Activated T-helper 1 cell treated with anti-CD3 and anti-CD28 coated beads, Interleukin-12 subunit alpha, Interleukin-12 subunit beta, Interleukin-2, Interleukin-4 antibody, amounts not matched to agents 30 ng/mL and 10 ng/mL and 1 ng/mL, durations not matched to agents 14 hours and 24 hours and 36 hours (primary cell): ENCODE measurements at regions not wholly inside any gene's neighbourhood (a gene's known extent, or its start where the extent isn't known, plus 50 kb on each side); places are given as distances from the start of the nearest gene placed in this dataset.

Experiments
- DNase-seq: peaks from one replicate; pipeline ENCODE4 v3.0.0; 2021; ENCODE audit warnings: low spot score
- H3K27ac Mint-ChIP-seq: one replicate; pipeline ENCODE4 v1.8.0; 2021; ENCODE audit warnings: mild to moderate bottlenecking, mixed read lengths
- H3K27me3 Mint-ChIP-seq: one replicate; pipeline ENCODE4 v1.8.0; 2022; ENCODE audit warnings: mild to moderate bottlenecking, moderate library complexity, mixed read lengths; ENCODE audit not compliant: insufficient read depth
- H3K36me3 Mint-ChIP-seq: one replicate; pipeline ENCODE4 v1.8.0; 2021; ENCODE audit warnings: low read depth, mixed read lengths
- H3K4me1 Mint-ChIP-seq: one replicate; pipeline ENCODE4 v1.8.0; 2021; ENCODE audit warnings: low read depth, mixed read lengths
- H3K4me3 Mint-ChIP-seq: one replicate; pipeline ENCODE4 v1.8.0; 2021; ENCODE audit warnings: mild to moderate bottlenecking, moderate library complexity, mixed read lengths
- H3K9me3 Mint-ChIP-seq: one replicate; pipeline ENCODE4 v1.8.0; 2021; ENCODE audit warnings: mixed read lengths
- intact Hi-C: fragments of 100-400 bp; cut with micrococcal nuclease; formaldehyde crosslinking; loops from one replicate; pipeline ENCODE4 v1.15.1; 2024

DNA sequence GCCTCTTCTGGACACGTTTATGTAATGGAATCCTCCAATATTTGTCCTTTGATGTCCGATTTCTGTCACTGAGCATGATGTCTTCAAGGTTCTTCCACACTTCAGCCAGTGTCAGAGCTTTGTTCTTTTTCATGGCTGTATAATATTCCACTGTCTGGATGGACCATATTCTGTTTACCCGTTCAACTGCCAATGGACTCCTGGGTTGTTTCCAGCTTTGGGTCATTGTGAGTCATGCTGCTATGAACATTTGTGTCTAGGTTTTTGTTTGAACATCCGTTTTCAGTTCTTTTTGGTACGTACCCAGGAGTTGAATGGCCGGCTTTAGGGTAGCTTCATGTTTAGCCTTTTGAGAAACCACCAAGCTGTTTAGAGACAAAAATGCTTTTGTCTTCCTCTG lies 93.2 kb downstream of the SHOX start:
- Mint-ChIP-seq H3K36me3 (no peaks in the 10 kb centered on the region), H3K27ac (no peak overlapping the region), H3K4me3 (no peak overlapping the region), H3K9me3 (peaks cover 27% of the 10 kb centered on the region), H3K27me3 (no peaks in the 10 kb centered on the region), H3K4me1 (no peaks in the 10 kb centered on the region)
- DNase-seq: no peak
- intact Hi-C loops: no loop called here

DNA sequence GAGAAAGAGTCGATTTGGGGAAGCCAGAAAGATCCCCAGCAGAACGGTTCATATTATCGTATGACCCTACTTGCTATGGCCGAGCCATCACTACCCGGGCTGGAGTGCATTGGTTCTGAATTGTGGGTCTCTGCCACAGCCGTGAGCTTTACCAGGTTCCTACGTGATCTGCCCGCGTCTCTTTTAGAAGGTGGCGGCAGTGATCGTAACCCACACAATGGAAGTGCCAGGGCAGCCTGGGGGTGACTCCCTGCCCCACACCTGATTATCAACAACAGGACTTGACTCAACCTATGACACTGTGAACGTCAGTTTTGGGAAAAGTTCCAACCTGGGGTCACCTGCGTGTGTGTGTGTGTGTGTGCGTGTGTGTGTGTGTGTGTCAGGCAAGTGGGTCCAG lies 90.8 kb downstream of the SHOX start:
- no peak for DNase-seq
- no peaks in the 10 kb centered on the region for H3K27me3 Mint-ChIP-seq
- intact Hi-C loops: no loop called here

DNA sequence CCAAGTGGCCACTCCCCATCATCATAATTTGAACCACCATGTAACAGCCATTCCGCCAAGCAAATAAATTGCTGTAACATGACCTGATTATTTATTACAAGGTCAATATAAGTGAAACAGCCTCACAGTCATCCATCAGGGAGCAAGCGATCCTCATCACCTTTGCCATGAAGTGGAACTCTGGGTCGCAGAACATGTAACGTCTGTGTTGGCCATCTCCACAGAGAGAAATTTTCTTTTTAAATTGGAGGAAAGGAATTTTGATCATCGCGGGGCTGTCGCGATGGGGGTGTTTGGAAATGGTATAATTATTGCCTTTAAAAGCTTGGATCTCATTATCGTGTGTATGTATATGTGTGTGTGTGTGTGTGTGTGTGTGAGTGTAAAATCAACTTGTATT lies 90.2 kb downstream of the SHOX start:
- Mint-ChIP-seq H3K4me3 (no peak overlapping the region), H3K4me1 (no peaks in the 10 kb centered on the region), H3K27ac (no peak overlapping the region), H3K27me3 (no peaks in the 10 kb centered on the region), H3K9me3 (peaks cover 43% of the 10 kb centered on the region), H3K36me3 (no peaks in the 10 kb centered on the region)
- intact Hi-C loops: no loop called here
- no peak for DNase-seq

More for the DNA sequence above, 90.8 kb downstream of the SHOX start:
- Mint-ChIP-seq H3K4me3 (no peak overlapping the region), H3K4me1 (no peaks in the 10 kb centered on the region), H3K27ac (no peak overlapping the region), H3K9me3 (peaks cover 38% of the 10 kb centered on the region), H3K36me3 (no peaks in the 10 kb centered on the region)

DNA sequence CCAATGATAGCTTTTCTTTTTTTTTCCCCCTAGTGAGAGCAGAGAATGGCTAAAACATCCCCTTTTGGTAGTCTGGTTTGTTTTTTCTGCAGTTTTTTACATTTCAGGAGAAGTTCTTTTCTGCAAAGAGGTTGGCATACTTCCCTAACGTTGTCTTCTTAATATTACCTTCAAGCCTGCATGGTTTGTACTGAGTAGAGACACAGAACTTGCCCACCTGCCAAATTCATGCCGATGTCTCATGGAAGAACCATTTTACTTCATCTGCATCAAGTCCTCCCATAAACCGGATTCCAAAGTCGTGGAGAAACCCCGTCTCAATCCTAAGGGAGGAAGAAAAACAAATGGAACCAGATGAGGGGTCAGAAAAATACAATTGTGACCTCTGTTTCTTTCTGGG lies 89.7 kb downstream of the SHOX start:
- intact Hi-C loops: no loop called here
- Mint-ChIP-seq H3K27me3 (no peaks in the 10 kb centered on the region), H3K36me3 (no peaks in the 10 kb centered on the region), H3K4me1 (no peaks in the 10 kb centered on the region), H3K4me3 (no peak overlapping the region), H3K9me3 (peaks cover 45% of the 10 kb centered on the region), H3K27ac (no peak overlapping the region)
- DNase-seq: no peak

DNA sequence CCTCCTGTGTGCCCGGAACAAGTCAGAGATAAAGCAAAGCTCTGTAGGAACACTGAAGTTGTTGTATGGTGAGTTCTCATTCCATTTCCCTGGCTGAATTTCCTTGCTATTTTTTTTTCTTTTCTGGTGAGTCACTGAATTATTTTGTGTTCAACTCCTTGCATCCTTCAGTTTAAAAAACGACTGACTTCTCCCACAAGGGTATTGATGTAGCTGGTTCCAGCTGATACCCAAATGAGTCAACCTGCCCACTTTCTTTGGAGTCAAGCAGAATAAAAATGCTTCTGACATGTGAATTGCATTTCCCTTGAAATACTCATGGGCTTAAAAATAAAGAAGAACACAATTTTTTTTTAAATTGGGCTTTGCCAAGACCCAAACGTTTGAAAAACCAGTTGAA lies 85.5 kb downstream of the SHOX start:
- H3K4me3 Mint-ChIP-seq: no peak overlapping the region
- H3K9me3 Mint-ChIP-seq: peaks cover 38% of the 10 kb centered on the region
- no peak for DNase-seq
- no peaks in the 10 kb centered on the region for H3K4me1 Mint-ChIP-seq
- no peaks in the 10 kb centered on the region for H3K27me3 Mint-ChIP-seq
- H3K27ac Mint-ChIP-seq: no peak overlapping the region
- no peaks in the 10 kb centered on the region for H3K36me3 Mint-ChIP-seq
- intact Hi-C loops: no loop called here

DNA sequence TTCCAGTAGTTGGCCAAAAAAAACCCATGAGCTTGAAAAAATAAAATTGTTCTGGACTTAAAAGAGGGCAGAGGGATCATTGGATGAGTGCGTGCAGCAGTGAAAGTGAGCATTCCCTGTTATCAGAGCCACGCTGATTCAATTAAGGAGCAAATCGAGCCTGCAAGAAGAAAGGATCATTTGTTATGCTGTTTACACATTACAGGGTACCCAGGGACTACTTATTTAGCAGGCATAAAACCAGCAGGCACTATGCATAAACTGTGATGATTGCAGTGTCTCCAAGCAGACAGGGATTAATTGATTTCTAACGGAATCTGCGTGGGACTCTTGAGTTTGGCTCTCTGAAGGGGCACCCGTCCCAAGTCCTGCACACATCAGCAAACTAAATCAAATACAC lies 83.5 kb downstream of the SHOX start:
- DNase-seq: no peak
- Mint-ChIP-seq H3K27me3 (no peaks in the 10 kb centered on the region), H3K9me3 (peaks cover 34% of the 10 kb centered on the region), H3K4me3 (no peak overlapping the region), H3K36me3 (no peaks in the 10 kb centered on the region), H3K4me1 (no peaks in the 10 kb centered on the region), H3K27ac (no peak overlapping the region)
- intact Hi-C loops: no loop called here
